Stimulated activated CD4-positive, alpha-beta T cell treated with anti-CD3 and anti-CD28 coated beads, TNF-alpha, amount 100 ng/mL, for 1 hour (primary cell): ENCODE measurements at regions not wholly inside any gene's neighbourhood (a gene's known extent, or its start where the extent isn't known, plus 50 kb on each side); places are given as distances from the start of the nearest gene placed in this dataset.

Experiments used
- DNase-seq, 3 donors: peaks; one replicate each; pipeline ENCODE4 v3.0.0-alpha.2; 2020; ENCODE audit warnings: low read depth in 3 of 3, low spot score in 1 of 3

DNA sequence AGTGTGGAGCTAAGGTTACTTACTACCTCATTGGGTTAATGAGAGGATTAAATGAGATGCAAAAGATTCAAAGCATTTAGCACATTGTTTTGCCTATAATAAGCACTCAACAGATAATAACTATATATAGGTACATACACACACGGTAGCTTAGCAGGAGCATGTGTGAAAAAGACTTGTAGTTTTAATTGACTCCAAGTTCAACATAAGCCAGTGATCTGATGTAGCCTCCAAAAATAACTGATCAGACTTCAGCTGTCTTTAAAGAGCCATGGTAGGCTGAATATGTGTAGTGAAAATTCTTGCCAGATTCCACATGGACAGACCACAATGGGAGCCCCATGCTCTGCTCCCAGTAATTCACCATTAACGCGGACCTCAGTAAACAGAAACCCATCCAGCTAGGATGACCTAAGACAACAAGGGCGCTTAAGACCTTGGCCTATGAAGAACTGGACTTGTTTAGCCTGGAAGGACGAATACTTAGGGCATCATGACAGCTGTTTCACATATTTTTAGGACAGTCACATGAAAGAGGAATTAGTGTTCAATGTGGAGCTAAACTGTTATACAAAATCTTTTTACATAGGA is 115.1 kb upstream of the ZNF366 start:
- no peak for DNase-seq

DNA sequence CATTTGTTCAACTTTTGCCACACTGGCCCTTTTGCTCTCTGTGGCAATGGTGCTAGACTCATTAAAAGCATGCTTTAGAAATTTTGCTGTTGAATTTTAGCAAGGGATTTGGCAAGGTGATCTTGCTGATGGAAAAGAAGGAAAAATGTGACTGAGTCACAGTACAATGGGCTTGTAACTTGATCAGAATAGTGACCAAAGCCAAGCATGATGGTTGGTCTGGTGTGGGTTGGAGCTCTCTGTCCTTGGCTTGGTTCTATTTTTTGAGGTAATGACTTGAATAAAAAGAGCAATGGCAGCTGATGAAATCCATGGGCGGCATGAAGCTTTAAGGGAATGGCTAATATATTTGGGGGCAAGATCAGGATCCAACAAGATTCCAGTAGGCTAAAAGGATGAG is 114.4 kb upstream of the ZNF366 start:
- DNase-seq = no peak

DNA sequence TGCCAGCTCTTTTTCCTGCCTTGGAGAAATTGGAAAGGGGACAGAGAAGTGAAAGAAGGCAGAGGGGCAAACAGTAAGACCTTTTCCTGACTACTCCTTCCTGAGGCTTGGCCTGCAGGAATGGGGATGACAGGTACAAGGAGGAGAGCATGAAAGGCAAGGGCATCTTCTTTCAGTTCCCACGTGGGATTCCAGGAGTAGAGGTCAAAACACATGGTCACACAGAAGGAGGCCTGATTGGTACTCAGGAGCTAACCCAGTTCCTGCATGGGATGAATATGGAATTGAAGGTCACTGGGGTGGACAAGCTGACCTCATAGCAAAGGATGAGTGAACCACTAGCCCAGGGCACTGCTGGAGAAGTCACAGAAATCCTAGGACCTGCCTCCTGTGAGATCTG is 112.5 kb upstream of the ZNF366 start:
- no peak for DNase-seq

DNA sequence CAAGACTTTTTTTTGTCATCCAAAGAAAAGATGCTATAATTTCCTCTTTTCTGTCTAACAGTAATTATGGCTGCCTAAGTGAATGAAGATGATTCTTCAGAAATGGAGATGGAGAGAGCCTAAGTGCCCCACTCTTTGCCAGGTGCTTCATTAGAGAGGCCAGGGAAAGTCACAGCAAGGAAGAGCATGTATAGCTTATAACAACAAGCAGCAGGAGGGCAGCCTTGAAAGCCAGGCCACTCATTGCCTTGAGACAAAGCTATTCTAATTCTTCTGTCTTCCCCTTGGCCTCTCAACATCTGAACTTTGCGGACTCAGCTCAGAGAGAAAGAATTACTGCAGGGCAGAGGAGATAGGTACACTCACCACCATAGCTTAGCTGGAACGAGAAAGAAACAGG is 112.0 kb upstream of the ZNF366 start:
- no peak for DNase-seq

DNA sequence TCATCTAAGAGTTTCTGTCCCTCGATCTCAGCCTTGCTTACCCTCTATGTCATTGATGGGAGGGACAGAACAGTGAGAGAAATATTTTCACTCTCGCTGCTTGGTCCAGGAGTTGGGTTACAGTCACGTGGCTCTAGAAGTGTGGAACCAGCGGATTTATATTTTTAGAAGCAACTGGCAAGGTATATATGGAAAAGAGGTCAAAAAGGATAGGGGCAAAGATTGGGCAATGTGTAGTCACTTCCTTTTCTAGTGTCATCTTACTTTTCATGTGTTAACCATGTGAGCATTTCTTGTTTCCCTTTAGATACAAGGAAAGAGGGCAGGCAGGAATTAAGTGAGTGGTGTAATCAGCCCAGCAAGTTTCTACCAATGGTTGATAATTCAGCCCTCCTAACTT is 111.5 kb upstream of the ZNF366 start:
- no peak for DNase-seq

DNA sequence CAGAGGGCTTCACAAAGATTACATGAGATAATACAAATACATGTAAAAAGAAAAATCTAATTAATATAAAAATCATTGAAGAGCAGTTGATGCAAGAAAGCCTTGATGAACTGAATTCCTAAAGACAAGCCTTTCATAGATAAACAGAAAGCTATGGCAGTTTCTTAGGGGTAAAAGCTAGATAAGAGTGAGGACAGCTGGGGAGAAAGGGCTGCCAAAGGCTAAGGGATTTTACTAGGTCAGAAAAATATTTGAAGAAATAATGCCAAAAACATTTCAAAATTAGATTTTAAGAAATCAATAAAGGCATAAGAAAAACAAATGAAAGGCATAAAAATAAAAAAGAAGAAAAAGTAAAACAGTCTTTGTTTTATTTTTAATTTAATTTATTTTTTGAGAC is 107.9 kb upstream of the ZNF366 start:
- DNase-seq = no peak

DNA sequence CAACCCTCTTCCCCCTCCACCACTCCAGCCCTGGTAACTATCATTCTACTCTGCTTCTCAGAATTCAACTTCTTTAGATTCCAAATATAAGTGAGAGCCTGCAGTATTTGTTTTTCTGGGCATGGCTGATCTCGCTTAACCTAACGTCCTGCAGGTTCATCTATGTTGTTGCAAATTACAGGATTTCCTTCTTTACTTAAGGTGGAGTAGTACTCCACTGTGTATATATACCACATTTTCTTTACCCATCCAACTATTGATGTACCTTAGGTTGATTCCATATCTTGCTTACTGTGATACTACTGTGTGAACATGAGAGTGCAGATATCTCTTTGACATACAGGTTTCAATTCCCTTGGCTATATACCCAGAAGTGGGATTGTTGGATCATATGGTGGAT is 106.3 kb upstream of the ZNF366 start:
- no peak for DNase-seq

DNA sequence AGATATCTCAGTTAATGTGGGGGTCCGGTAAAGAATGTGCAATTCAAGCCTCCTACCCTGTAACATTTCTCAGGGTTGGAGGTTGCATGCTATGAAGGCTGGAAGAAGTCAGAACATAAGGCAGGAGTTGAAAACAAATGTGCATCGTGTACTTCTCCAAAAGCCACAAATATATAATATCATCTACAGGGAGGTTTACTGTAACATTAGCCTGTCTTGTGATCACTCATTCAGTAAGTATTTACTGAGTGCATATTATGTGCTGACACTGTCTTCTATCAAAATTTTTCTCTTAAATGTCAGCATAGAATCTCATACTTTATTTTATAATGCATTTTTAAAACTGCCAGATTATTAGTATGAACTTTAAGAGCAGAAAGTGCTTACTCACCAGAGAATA is 105.6 kb upstream of the ZNF366 start:
- DNase-seq = no peak

DNA sequence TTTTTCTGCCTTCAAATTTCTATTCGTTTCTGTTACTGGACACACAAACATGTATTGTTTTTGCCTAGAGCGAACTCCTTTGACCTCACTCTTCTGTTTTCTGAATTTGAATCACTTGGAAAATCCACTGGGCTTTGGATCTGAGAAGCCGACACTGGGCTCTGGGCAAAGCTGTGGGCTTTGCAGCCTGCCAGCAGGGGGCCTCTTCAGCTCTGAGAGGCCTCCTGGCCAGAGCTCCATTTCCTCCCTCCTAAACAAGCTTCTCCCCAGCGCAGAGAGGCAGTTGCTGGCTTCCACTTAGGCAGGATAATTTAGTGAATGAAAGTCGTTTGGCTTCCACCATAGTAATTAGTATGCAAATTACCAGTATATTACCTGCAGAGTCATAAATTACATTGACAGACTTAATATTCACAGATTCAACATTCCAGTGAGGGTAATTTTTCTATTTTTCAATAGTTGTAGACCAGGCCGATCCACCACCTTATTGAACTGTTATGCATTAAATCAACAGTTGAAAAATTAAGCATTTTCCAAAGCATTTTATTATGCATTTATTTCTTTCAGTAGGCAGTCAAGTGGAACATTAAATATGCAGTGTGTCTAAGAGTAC is 104.0 kb upstream of the ZNF366 start:
- peak in 1 of 3 donors; percentile 10 for DNase-seq

DNA sequence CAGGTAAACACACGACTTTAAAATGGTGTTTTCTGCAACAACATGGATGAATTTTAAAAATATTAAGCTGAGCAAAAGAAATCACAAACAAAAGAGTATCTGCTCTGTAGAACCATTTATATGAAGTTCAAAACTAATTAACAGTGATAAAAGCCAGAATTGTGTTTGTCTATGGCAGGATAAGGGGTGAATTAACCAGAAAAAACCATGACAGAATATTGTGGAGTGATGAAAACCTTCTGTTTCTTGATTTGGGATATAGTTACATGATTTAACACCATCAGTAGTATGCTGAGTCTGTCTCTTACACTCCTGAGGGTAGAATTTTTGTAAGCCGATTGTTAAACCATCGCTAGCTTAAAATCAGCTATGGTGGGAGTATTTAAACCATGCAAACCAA is 101.7 kb upstream of the ZNF366 start:
- no peak for DNase-seq

DNA sequence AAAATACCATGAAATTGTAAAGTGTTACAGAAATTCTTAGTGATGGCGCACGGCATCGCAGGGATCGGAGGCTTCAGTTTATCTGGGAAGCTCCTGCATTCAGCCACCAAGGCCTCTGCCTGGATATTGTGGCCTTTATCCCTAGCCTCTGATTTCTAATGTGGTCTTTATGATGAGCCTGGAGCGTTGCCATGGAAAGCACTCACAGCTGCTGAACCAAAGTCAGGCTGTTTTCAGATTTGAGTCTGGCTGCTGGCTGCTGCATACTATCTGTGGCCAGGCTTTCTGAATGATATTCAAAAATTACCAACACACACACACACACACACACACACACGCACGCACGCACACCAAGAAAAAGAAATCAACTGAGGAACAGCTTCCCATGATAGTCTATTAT is 101.1 kb upstream of the ZNF366 start:
- DNase-seq = no peak

DNA sequence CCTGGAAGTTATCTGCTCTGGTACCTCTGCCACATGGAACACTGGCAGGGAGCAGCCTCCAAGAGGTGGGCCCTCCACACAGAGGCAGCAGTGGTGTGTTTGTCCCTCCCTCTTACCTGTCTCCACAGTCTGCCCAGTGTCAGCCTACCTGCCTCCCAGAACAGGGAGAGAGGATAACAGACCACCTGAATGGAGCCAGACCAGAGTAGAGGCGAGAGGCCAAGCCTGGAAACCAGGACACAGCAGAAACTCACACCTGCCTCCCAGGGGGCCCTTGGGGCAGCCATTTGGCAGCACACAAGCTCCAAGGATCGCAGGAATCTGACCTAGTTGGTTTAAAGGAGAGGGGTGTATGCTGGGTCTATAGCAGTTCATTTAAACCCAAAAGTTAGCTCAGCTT is 100.2 kb upstream of the ZNF366 start:
- DNase-seq = no peak

DNA sequence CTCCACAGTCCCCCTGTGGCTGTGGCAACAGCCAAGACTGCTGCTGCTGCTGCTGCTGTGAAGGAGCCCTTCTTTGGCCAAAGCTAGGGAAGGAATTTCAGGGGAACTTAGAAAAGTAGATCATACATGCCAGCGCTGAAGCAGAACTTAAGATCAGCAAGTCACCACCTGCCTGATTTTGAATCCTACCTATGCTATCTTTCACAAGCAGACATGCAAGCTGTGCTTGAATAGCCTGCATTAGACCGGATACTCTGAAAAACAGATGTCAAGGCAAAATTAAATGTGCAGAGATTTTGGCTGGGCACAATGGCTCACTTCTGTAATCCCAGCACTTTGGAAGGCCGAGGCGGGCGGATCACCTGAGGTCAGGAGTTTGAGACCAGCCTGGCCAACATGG is 99.3 kb upstream of the ZNF366 start:
- DNase-seq = no peak

DNA sequence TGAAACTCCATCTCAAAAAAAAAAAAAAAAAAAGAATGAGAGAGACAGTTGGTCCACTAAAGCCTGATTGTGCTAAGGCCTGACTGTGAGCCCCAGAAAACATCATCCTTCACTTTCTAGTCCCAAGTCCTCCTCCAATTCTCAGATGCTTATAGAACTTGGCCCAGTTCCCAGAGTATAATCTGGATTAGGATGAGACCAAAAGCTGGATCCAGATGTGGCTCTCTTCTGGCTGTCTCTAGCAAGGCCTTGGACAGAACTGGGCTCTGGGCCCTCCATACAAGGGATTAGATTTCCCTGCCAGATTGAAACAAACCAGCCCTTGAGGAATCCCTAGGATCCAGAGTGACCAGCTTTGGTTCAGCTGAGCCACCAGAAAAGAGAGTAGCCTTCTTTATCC is 98.4 kb upstream of the ZNF366 start:
- no peak for DNase-seq

DNA sequence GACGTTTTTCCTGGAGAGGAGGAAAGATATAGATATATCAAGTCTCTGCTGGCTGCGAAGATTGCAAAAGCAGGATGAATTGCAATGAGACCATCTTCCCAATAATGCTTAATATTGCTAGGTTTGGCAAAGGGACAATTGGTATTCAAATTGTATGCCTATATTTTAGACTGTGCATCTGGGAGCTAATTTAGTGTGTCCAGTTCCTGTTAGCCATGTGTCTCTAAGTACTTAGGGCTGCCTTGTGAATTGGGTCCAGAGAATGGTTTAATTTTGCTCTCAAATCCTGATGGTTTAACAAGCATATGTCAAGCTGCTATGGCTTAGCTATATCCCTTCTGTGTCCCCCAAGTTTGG is 97.6 kb upstream of the ZNF366 start:
- no peak for DNase-seq

DNA sequence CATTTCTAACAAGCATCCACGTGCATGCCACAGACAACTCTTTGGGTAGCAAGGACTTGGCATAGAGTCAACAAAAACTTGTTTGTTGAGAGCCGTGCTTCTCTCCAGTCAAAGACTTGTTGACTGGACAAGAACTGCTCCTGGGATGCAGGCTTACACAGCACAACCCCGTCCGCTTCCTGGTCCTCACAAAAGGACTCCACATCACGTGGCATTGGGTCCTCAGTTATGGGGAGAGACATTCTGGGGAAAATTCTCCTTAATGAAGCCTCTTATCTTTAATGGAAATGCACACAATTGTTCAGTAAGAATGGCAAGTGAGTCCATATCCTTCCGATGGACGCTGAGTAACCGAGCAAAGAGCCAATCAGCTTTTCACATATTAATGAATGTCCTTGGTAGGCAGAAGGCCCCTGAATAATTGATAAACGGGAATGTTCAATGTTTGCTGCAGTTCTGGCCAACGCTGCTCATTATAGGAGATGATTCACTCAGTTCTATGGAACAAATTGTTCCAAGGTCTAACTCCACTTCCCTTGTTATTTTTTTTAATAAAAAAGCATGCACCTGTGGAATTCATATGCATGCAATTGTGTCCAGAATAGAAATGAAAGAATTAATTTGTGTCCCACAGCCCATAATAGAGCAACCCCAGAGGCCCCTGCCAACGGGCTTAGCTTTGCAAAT is 97.0 kb upstream of the ZNF366 start:
- no peak for DNase-seq

DNA sequence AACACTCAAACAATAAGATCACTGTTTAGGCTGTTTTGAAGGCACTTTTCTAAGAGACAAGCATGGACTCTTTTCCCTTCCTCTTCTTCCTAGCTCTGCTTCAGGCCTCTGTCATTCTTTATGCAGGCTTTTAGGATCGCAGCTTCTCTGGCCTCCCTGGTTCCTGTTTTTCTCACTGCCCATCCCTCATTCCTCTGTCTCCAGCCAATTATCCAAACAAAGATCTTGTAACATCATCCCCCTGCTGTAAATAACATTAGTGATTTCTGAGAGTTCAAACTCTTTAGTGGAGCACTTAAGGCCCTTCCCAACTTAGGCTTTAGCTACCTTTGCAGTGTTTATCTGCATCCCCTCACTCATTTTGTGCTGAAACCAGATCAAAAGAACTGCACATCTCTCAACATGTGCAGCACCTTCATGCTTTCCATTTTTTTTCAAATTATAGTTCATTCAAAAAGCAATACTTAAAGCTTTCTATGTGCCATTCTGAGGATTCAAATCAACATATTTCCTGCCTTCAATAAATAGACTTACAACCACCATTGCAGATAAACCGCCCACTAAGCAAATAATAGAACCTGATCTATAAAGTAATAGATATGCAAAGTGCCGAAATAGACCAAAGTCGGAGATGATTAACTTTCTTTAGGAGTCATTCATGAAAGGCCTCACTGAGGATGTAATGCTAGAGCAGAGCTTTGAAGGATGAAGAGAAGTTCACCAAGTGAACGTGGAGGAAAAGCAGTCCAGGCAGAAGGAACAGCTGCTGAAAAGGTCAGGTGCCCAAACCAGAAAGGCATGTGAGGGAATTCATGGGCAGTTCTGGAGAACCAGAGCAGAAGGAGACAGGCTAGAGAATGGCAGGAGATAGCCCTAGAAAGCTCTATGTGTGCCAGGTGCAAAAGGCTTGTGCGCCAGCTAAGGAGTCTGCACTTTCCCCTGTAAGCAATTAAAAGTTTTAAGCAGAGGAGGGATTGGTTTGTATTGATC is 95.8 kb upstream of the ZNF366 start:
- no peak for DNase-seq

DNA sequence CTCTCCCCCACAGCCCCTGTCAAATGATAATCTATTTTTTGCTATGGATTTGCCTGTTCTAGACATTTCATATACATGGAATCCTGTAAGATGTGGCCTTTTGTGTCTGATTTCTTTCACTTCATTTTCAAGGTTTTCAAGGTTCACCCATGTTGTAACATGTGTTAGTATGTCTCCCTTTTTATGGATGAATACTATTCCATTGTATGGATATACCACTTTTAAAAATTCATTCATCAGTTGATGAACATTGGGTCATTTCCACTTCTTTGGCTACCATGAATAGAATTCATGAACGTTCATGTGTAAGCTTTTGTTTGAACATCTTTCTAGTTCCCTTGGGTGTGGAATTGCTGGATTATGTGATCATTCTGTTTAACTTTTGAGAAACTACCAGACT is 94.7 kb upstream of the ZNF366 start:
- no peak for DNase-seq

DNA sequence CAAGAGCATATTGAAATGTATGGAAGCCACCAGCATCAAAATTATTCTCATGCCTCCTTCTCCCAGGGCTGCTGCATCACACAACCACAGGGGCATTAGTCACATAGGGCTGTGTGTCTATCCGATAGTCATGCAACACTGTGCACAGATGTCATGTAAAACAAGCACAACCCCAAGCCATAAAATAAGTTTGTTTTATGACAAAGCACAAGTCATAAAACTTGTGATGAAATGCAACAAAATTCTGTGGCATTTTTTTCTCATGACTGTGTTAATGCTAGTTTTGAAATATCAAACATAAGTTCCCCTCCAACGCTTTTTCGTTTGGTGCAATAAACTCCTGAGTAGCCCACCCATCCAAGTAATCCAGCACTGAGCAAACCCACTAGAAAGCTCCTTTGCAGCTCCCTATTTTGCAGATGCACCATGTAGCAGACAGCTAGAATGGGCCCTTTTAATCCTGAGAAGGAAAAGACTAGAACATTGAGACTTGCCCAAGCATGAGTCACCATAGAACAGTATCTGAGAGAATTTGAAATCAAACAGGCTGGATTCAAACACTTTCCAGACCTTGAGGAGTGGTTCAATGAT is 93.3 kb upstream of the ZNF366 start:
- DNase-seq = no peak

DNA sequence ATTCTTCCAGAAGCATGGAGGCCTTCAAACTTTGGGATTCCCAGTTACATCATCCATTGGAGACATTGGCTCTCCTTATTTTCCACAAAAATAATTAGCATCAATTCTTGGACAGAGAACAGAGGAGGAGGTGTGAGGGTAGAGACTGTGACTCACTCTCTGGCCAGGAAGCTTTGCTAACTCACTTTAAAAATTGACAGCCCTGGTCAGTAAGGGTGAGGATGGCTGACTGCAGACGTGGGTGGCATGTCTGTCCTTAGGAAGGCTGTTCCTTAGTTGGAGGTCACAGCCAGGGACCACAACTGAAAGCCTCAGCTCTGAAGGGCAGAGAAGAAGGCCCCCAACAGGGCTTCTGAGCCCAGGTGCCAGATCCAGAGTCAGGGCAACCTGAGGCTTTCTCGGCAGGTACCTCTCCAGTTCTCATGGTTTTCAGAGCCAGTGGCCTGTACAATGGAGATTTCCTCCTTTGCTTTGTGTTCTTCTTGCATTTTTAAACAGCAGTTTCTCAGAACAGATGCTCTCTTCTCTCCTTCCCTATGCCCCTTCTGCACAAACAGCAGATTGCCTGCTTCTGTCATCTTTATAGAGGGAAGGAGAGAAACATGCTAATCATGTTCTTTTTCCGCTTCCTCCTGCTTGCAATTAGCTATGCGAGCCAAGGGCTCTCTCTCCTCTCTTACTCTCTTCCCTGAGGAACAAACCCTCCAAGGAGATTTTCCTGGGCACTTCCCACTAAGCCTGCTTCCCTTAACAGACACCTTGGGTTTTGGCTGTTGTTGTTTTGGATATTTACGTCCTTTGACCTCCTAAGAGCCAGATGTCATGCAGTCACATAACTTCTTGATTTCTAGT is 92.5 kb upstream of the ZNF366 start:
- no peak for DNase-seq

DNA sequence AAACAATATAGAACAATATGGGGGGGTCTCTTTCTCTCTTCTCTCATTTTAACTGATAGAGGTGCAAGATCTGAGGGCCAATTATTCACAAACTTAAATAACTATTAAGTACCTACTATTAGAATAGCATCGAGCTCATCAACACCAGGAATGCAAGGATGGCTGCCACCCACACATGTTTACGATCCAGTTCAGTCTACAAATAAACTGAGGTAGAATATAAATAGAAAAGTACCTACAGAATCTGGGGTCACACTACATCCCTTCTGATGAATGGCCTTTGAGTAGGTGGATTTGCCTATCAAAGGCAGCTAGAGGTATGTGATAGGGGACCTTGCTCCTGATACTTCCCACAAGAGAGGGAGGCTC is 91.8 kb upstream of the ZNF366 start:
- no peak for DNase-seq
